Gastroesophageal sphincter (tissue), 4 donors: ENCODE measurements at regions not wholly inside any gene's neighbourhood (a gene's known extent, or its start where the extent isn't known, plus 50 kb on each side); places are given as distances from the start of the nearest gene placed in this dataset.

Source experiments
- ATAC-seq: fragments of 150-250 bp; one replicate; pipeline ENCODE4 v1.9.1; 2016; ENCODE audit warnings: mild to moderate bottlenecking, moderate library complexity
- H3K27ac ChIP-seq, 4 donors: fragments of 200-600 bp; sonication (generic) in 3 of 4; 1 replicate in 3 of 4; 2 replicates in 1 of 4; pipeline ENCODE4 v1.5.1; 2016 to 2019
- H3K27me3 ChIP-seq: fragments of 200-600 bp; sonication (generic); one replicate; pipeline ENCODE4 v1.5.1; 2019
- H3K36me3 ChIP-seq, 2 donors: fragments of 200-600 bp; sonication (generic); one replicate each; pipeline ENCODE4 v1.5.1; 2019; ENCODE audit warnings: control low read depth in 1 of 2
- H3K4me1 ChIP-seq, 3 donors: fragments of 200-600 bp; sonication (generic); 1 replicate in 2 of 3; 2 replicates in 1 of 3; pipeline ENCODE4 v1.5.1; 2016 to 2019; ENCODE audit warnings: control low read depth in 2 of 3
- H3K4me3 ChIP-seq, 2 donors: fragments of 200-600 bp; sonication (generic); one replicate each; pipeline ENCODE4 v1.5.1; 2019; ENCODE audit warnings: mild to moderate bottlenecking in 1 of 2, moderate library complexity in 1 of 2
- H3K9me3 ChIP-seq, 3 donors: fragments of 200-600 bp; sonication (generic); one replicate each; pipeline ENCODE4 v1.5.1; 2017 to 2019; ENCODE audit warnings: control low read depth in 2 of 3
- CTCF ChIP-seq, 4 experiments: fragments of 200-600 bp in 2 of 4; fragments of 450-650 bp in 2 of 4; sonication (generic) in 1 of 4; IDR thresholded peaks; one replicate each; pipeline ENCODE4 v1.5.1; 2017 to 2019; ENCODE audit warnings: antibody characterized with exemption in 4 of 4, mild to moderate bottlenecking in 2 of 4, moderate library complexity in 2 of 4
- EP300 ChIP-seq: sonication (generic); formaldehyde crosslinking; IDR thresholded peaks from one replicate; pipeline ENCODE4 v1.6.1; 2017; ENCODE audit warnings: antibody characterized with exemption, mild to moderate bottlenecking
- POLR2A ChIP-seq, 2 donors: fragments of 450-650 bp; IDR thresholded peaks; one replicate each; pipeline ENCODE4 v1.6.1; 2017; ENCODE audit warnings: antibody characterized with exemption in 2 of 2, mild to moderate bottlenecking in 2 of 2, moderate library complexity in 1 of 2
- POLR2AphosphoS5 ChIP-seq: sonication (generic); formaldehyde crosslinking; IDR thresholded peaks from one replicate; pipeline ENCODE4 v1.6.1; 2017; ENCODE audit warnings: antibody characterized with exemption
- WGBS, 2 donors: methylation state at CpG; one replicate each; pipeline ENCODE4 v1.1.5; 2018; ENCODE audit warnings: low coverage in 1 of 2; 5-methylcytosine and 5-hydroxymethylcytosine counted together

- H3K27me3 ChIP-seq: no peaks in the 10 kb centered on the region
Observed at GRCh38 chr16:85374571-85374872, 238.6 kb upstream of the GSE1 start.

GRCh38 chr16:85375282-85375681, 237.8 kb upstream of the GSE1 start:
- no peak for TF ChIP-seq CTCF (IDR thresholded peaks at IDR 0.05)
- no peak for TF ChIP-seq POLR2A (IDR thresholded peaks at IDR 0.05)
- TF ChIP-seq EP300: no peak
- no peak for TF ChIP-seq POLR2AphosphoS5
- no CpG with 5 or more reads among the region's 8 CpGs for WGBS, 2 donors
- Histone ChIP-seq H3K4me3 (no peak overlapping the region), H3K27me3 (no peaks in the 10 kb centered on the region), H3K9me3 (no peaks in the 10 kb centered on the region), H3K36me3 (no peaks in the 10 kb centered on the region), H3K27ac (peak overlapping the region in 2 of 4 donors; percentile 64 to 76), H3K4me1 (peaks cover 0 to 96% (median 32%) of the 10 kb centered on the region in 3 donors)
- no peak for ATAC-seq

More at GRCh38 chr16:85374571-85374872, 238.6 kb upstream of the GSE1 start:
- H3K27ac ChIP-seq: no peak overlapping the region
- no peak overlapping the region for H3K4me3 ChIP-seq
- 87% methylated on average over 3 of the region's 10 CpGs; no CpG with 5 or more reads in 1 of the 2 donors for WGBS, 2 donors
- H3K36me3 ChIP-seq: no peaks in the 10 kb centered on the region
- no peak for TF ChIP-seq CTCF (IDR thresholded peaks at IDR 0.05)
- no peak for TF ChIP-seq POLR2A (IDR thresholded peaks at IDR 0.05)
- TF ChIP-seq POLR2AphosphoS5: no peak
- no peak for TF ChIP-seq EP300
- no peak for ATAC-seq
- H3K9me3 ChIP-seq: no peaks in the 10 kb centered on the region
- peaks cover 0 to 96% (median 40%) of the 10 kb centered on the region in 3 donors for H3K4me1 ChIP-seq

- ATAC-seq: peak; percentile 39
- H3K27me3 ChIP-seq: no peaks in the 10 kb centered on the region
- peak overlapping the region in 1 of 2 donors; percentile 16 for H3K4me3 ChIP-seq
- TF ChIP-seq POLR2A (IDR thresholded peaks at IDR 0.05) (no peak), POLR2AphosphoS5 (no peak), EP300 (no peak), CTCF (IDR thresholded peaks at IDR 0.05) (no peak)
- no peaks in the 10 kb centered on the region for H3K36me3 ChIP-seq
- H3K4me1 ChIP-seq: peaks cover 0 to 88% (median 32%) of the 10 kb centered on the region in 3 donors
- WGBS, 2 donors: 57 to 87% methylated on average over 1 to 3 of the region's 29 CpGs
- no peaks in the 10 kb centered on the region for H3K9me3 ChIP-seq
- H3K27ac ChIP-seq: peak overlapping the region in 3 of 4 donors; percentile 57 to 76 (median 64)
Observed at GRCh38 chr16:85376292-85377095, 236.6 kb upstream of the GSE1 start.

GRCh38 chr16:85377388-85378144, 235.6 kb upstream of the GSE1 start:
- Histone ChIP-seq H3K27me3 (no peaks in the 10 kb centered on the region), H3K36me3 (no peaks in the 10 kb centered on the region), H3K9me3 (no peaks in the 10 kb centered on the region), H3K4me3 (no peak overlapping the region), H3K27ac (peak overlapping the region in 2 of 4 donors; percentile 64 to 76), H3K4me1 (peaks cover 0 to 88% (median 40%) of the 10 kb centered on the region in 3 donors)
- 80 to 86% methylated on average over 1 to 3 of the region's 16 CpGs for WGBS, 2 donors
- no peak for ATAC-seq
- TF ChIP-seq POLR2A (IDR thresholded peaks at IDR 0.05) (no peak), EP300 (no peak), POLR2AphosphoS5 (no peak), CTCF (IDR thresholded peaks at IDR 0.05) (no peak)
